NOMO-1 treated with dmso at 0.1 percent for 144 hours (cell line): ENCODE measurements at regions not wholly inside any gene's neighbourhood (a gene's known extent, or its start where the extent isn't known, plus 50 kb on each side); places are given as distances from the start of the nearest gene placed in this dataset.
"Not testable (repeated sequence)": the region's sequence is repeated elsewhere in the genome, so short reads cannot be mapped to it uniquely, and the experiment has no call there.

ENCODE experiments used
- DNase-seq: peaks from one replicate; lab custom pipeline; 2025; ENCODE audit not compliant: unreplicated experiment; lab: John Stamatoyannopoulos, UW

DNA sequence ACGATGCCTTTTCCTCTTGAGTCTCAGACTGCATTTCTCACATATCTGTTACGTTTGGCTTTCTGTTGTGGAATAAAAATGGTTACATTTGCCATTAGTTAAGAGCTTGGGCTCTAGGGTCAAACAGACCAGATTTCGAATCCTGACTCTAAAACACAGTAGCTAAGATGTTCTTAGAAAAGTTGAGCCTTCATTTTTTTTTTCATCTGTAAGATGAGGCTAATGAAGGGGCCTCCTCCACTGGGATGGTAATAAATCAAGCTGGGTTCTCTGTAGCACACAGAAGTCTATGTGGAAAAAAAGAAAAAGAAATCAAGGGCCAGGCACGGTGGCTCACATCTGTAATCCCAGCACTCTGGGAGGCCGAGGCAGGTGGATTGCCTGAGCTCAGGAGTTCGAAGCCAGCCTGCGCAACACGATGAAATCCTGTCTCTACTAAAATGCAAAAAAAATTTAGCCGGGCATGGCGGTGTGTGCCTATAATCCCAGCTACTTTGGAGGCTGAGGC is 49.9 kb upstream of the CAPRIN1 start:
- no peak for DNase-seq

DNA sequence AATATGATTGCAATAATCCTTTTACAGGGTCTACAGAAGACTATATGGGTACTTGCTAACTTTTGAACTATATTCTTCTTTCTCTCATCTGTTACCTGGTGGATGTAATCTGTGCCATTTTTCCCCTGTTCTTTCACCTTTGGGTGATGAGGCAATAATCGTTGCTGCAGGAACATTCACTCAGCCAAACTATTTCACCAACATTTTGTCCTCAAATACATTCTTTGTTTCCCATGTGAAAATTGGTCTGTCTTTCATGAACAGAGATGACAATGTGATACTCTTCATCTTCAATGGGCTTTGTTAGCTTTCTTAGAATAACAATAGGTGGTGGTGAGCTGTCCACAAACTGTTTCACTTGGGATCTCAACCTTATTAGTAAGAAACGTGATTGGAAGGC is 52.1 kb upstream of the CAPRIN1 start:
- no peak for DNase-seq

DNA sequence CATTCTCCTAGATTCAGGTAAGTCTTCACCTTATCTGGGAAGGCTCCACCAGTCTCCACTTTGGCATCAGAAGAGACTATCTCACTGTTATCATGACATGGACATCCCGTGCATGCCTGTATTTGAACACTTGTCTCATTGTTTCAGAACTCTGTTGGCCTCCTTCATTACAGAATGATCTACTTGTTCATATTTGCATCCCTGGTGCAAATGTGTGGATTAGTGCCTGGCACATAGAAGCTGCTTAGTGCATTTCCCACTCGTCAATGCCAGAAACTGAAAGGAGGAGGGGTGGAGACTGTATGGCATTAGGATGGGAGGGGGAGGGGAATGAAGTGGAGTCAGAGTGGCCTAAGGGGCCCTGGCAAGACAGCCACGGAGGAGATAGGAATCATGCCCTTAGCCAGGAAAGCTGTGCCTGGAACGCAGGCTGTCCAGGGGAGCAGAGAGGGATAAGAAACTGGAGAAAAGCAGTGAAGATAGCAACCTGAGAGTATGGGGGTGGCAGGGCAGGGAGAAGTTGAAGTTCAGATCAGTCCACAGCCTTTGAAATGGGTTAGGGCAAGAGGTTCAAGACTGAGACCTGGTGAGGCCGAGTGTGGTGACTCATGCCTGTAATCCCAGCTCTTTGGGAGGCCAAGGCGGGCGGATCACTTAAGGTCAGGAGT is 53.8 kb upstream of the CAPRIN1 start:
- no peak for DNase-seq

DNA sequence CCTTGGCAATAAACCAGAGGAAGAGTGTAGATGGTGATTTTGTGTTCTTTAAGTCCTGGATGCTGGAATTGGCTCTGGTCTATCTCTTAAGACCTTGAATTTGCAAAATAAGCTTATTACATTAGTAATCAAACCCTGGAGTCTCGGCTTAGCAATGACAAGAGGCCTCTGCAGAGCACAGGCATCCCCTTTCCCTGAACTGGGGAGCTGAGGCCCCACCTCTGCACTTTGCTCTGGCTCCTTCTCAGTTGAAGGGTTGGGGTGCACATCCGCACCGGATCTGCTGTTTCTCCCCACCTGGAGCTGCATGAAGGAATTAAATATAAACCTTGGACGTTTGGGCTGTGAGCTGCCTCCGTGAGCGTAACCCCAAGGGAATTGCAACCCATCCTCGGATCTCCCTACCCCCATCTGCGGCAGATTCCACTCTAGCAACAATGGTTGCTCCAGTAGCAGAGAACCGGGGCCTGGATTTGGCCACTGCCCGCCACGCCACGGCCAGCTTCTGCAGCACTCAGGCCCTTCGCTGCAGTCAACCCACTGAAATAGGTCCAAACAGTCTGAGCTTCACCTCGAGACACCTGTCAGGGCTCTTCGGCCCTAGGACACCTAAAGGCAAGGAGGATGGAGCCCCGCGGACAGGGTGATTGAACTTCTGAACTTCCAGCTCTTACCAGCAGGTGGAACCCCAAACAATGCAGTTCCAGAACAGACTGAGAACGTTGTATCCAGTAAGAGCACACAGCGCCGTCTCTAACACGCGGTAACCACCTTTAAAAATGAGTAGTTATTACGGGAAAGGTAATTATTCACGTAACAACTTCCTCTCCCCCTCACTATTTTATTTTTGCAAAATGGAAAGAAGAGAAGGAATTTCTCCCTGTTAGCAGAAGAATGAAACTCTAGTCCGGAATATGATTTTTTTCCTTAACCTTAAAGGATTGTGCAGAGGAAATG is 54.8 kb upstream of the CAPRIN1 start:
- peak; percentile 64 for DNase-seq

DNA sequence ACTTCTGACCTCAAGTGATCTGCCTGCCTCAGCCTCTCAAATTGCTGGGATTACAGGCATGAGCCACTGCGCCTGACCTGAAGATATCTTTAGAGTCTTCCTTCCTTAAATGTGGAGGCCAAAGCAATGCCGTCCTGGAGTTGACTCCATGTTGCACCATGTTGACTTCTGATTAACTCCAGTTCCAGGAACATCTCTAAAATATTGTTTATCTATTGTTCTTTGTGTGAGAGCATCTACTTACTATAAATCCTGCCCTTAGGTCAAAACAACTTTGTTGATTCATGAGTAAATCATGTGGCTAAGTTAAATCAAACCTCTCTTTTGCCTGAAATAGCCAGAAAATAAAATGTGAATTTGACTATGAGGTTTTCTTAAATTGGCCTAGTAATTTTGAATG is 56.6 kb upstream of the CAPRIN1 start:
- DNase-seq: no peak

DNA sequence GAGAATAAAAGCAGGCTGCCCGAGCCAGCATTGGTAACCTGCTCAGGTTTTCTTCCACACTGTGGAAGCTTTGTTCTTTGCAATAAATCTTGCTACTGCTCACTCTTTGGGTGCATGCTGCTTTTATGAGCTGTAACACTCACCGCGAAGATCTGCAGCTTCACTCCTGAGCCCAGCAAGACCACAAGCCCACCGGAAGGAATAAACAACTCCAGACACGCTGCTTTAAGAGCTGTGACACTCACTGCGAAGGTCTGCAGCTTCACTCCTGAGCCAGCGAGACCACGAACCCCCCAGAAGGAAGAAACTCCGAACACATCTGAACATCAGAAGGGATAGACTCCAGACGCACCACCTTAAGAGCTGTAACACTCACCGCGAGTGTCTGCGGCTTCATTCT is 60.4 kb upstream of the CAPRIN1 start:
- DNase-seq: not testable (repeated sequence)

DNA sequence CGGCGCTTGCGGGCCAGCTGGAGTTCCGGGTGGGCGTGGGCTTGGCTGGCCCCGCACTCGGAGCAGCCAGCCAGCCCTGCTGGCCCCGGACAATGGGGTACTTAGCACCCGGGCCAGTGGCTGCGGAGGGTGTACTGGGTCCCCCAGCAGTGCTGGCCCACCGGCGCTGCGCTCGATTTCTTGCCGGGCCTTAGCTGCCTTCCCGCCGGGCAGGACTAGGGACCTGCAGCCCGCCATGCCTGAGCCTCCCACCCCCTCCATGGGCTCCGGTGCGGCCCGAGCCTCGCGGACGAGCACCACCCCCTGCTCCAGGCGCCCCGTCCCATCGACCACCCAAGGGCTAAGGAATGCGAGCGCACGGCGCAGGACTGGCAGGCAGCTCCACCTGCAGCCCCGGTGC is 61.4 kb upstream of the CAPRIN1 start:
- DNase-seq: not testable (repeated sequence)

DNA sequence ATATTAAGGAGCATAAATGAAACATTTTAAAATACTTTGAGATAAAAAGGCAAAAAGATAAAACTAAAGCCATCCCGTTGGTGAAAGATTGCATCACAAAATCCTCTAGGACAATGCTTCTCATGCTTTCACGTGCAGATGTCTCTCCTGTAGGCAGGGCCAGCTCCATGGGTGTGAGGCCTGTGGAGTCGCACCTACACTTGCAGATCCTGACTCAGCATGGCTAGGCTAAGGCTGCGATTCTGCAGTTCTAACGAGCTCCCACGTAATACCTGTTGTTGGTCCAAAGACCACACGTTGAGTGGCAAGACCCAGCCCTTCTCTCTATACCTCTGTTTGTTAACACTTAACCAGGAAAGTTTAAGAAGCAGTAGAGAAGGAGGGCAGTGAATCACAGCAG is 62.1 kb upstream of the CAPRIN1 start:
- no peak for DNase-seq

DNA sequence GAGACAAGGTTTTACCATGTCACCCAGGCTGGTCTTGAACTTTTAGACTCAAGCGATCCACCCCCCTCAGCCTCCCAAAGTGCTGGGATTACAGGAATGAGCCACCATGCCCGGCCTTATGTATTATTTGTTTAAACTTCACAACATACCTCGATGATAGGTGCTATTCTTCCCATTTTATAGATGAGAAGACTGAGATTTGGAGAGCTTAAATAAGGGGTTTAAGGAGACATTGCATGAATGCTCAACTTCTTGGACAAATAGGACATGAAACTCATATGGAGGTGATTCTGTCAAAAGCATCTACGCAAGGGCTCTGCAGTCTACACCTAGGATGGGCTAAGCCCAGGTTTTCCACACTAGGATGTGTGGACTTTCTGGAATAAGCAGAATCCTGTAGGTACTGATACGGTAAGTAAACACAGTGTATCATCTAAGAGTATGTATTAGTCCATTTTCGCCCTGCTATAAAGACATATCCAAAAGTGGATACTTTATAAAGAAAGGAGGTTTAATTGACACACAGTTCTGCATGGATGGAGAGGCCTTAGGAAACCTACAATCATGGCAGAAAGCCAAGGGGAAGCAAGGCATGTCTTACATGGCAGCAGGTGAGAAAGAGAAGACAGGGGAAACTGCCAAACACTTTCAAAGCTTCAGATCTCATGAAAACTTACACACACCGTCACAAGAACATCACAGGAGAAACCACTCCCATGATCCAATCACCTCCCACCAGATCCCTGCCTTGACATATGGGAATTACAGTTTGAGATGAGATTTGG is 62.8 kb upstream of the CAPRIN1 start:
- DNase-seq: no peak

DNA sequence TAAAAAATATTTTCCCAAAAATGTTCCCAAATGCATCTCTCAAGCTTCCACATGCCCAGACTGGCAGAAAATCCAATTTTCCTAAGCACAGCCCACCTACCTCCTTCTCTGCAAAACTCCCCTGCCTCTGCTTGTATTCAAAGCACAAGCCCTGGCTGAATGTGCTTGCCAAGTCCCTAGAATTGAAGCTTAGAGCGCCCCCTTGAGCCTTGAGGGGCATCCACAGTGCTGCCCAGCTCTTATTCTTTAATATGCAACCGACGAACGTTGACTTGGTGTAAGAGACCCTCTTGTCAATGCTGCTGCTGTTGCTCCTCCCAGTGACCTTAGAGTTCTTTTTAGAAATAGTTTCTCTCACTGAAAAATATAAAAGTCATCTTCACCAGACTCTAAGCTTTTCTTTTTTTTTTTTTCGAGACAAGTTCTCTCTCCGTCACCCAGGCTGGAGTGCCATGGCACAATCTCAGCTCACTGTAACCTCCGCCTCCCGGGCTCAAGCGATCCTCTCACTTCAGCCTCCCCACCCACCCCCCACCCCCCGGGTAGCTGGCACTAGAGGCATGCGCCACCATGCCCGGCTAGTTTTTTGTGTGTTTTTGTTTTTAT is 63.5 kb upstream of the CAPRIN1 start:
- DNase-seq: peak; percentile 60

DNA sequence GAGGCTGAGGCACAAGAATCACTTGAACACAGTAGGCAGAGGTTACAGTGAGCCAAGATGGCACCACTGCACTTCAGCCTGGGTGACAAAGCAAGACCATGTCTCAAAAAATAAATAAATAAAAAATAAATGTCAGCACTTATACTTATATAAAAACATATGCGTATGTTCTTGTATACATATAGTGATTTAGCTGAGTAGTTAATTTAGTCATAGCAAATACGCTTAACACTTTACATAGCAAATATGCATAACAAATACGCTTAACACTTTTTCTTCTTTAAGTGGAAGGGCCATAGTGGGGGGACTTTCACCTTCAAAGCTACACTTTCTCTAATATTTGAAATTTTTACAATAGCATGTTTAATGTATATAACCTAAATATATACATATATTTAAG is 64.0 kb upstream of the CAPRIN1 start:
- DNase-seq: no peak

DNA sequence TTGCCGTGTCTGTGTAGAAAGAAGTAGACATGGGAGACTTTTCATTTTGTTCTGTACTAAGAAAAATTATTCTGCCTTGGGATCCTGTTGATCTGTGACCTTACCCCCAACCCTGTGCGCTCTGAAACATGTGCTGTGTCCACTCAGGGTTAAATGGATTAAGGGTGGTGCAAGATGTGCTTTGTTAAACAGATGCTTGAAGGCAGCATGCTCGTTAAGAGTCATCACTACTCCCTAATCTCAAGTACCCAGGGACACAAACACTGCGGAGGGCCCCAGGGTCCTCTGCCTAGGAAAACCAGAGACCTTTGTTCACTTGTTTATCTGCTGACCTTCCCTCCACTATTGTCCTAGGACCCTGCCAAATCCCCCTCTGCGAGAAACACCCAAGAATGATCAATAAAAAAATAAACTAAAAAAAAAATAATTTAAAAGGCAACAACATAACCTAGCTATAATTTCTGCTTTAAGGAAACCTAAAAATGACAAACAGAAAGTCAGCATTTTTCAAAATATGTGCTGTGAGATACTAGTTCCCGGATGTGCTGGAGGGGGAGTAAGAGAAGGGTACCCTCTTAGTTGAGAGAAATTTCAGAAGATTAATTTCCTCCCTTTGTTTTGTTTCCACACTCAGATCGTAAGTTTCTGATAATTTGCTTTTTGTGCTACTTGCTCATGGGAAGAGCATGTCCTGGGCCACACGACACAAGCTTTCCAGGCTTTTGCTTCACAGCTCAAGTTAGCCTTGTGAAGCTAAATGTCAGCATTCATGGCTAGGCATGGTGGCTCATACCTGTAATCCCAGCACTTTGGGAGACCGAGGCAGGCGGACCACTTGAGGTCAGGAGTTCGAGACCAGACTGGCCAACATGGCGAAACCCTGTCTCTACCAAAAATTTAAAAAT is 64.7 kb upstream of the CAPRIN1 start:
- DNase-seq: not testable (repeated sequence)

DNA sequence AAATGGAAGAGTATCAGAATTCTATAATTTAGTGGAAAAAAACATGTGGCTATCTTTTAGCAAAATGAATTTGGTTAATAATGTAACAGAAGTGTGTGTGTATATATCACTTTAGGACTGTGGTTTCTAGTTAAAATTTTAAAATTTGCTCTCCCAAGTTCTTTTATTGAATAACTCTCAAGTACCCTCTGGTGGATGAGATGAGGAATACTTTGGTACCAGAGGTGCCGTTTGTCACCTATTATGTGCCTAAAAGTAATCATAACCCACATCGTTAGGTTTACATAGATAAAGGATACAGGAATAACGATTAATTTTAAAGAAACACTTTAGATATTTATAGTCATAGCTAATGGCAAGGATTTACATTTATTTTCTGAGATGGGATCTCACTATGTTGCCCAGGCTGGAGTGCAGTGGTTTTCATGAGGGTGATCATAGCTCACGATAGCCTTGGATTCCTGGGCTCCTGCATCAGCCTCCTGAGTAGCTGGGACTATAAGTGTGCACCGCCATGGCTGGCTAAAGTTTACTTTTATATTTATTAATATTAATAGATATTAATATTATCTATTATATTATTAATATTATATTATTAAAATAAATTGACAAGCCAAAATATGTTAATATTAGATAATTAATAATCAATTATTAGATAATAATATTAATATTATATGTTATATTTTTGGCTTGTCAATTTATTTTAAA is 66.7 kb upstream of the CAPRIN1 start:
- peak; percentile 15 for DNase-seq

DNA sequence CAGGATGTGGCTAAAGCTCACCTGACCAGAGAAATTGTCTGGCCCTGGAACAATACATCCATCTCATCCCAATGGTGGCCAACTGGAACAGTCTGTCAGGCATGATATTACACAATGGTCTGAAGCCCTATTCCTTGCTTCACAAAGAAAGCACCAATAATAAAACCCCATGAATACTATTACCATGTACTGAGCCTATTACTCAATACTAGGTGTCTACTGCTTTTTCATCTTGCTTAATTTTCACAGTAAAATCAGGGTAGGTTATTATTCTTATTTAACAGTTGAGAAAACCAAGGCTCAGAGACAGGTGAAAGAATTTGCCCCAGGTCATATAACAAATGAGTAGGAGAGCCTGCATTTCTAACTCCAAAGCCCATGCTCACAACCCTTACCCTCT is 68.9 kb upstream of the CAPRIN1 start:
- no peak for DNase-seq

DNA sequence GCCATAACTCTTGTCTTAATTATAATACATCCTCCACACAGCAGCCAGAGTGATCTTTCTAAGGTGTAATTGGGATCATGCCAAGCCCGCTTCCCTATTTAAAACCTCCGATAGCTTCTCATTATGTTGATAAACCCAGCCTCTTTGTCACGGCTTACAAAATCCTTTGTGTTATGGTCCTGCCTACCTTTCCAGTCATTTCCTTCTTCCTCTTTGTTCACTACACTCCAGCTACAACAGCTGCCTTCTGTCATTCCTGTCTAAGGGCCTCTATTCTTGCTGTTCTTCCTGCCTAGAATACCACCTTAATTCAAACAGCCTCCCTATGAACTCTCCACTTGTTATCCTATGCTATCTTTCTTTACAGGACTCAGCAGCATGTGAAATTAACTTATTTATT is 70.6 kb upstream of the CAPRIN1 start:
- peak; percentile 15 for DNase-seq

DNA sequence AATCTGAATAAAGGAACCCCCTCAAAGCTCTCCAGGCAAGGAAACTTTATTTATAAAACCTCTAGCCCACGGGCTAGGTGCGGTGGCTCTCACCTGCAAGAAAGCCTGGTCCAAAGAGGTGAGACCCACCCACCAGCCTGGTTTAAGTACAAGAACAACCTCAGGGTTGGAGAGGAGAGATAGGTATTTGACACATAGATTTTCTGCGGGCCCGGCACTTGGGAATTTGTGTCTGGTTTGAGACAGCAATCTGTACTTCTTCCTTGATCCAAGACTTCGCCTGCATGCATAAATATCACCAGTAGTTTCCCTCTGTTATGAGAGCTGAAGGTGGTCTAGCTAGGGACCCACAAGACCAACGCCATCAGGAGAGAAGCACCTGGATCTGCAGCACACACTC is 73.2 kb upstream of the CAPRIN1 start:
- no peak for DNase-seq

DNA sequence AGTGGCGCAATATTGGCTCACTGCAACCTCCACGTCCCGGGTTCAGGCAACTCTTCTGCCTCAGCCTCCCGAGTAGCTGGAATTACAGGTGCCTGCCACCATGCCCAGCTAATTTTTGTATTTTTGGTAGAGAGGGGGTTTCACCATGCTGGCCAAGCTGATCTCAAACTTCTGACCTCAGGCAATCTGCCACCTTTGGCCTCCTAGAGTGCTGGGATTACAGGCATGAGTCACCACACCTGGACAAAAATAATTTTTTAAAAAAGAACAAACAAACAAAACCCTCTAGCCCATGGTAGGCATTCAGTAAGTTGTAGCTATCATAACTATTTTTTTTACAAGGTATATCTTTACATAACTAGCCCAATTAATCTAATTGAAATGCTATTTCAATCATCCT is 73.9 kb upstream of the CAPRIN1 start:
- DNase-seq: no peak

DNA sequence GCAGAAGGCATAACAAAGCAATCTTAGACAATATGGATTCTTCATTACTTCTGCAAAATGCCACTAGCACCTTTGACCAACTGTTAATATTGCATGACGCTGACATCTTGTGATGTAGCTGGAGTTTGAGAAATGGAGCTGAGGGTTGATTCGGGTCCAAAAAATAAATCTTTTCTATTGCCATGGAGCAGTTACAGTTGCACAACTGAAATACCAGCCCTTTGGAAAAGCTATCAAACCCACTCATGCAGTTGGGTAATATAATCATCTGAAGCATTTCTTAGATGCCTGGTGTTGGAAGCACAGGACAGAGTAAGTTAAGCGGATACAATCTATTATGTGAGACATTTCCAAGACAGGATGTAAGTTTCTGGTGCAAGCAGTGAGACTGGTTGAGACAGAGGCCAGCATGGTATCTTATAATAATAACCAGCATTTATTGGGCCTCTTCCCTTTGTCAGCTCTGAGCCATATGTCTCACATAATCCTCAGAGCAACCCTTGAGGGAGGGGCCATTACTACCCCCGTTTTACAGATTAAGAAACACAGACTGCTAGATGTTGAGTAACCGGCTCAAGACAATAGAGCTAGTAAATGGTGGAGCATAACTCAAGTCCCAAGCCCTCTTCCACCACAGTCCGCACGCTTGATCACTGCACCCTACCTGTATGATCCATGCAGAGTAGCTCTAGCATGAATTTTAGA is 74.9 kb upstream of the CAPRIN1 start:
- DNase-seq: peak; percentile 57

DNA sequence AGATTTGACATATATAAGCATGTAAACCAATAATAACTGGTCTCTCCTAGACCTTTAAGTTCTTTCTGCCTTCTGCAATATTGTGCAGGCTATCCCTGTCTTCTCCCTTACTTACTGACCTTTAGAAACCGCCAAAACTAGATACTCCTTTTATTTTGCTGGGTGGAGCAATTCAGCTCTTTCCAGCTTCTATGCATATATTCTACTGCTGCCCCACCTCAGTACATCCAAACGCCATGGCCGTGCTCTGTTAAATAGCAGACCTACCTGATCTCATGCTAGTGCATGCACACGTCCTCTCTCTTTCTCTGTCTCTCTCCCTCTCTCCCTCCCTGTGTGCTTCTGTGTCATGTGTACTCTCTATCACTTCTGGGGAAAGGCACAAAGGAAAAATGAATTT is 76.7 kb upstream of the CAPRIN1 start:
- DNase-seq: no peak
